SK-MEL-5 (cell line): ENCODE measurements at regions not wholly inside any gene's neighbourhood (a gene's known extent, or its start where the extent isn't known, plus 50 kb on each side); places are given as distances from the start of the nearest gene placed in this dataset.
A peak's percentile ranks its signal among the peaks of the same experiment; 100 is the strongest.

Experiments used
- DNase-seq: peaks from one replicate; pipeline ENCODE4 v3.0.0-alpha.2; 2016; ENCODE audit warnings: low read depth, low spot score
- in situ Hi-C: cut with HindIII; loops from 2 replicates; pipeline ENCODE4 v1.10.0; 2016; ENCODE audit warnings: low sequenced_read_pairs, high pct_unique_total_duplicates, low pct_unique_long_range_greater_than_20kb

GRCh38 chr2:156181208-156181607 is 151.3 kb downstream of the NR4A2 start:
- in situ Hi-C loops = no loop called here
- no peak for DNase-seq

GRCh38 chr2:156177654-156178053 is 154.9 kb downstream of the NR4A2 start:
- DNase-seq = no peak
- in situ Hi-C loops = no loop called here

GRCh38 chr2:156175946-156176345 is 156.6 kb downstream of the NR4A2 start:
- in situ Hi-C loops = no loop called here
- DNase-seq = no peak

GRCh38 chr2:156170929-156171328 is 161.6 kb downstream of the NR4A2 start:
- in situ Hi-C loops = no loop called here
- DNase-seq = no peak

- in situ Hi-C loops = no loop called here
- no peak for DNase-seq
These were observed 166.8 kb downstream of the NR4A2 start for GRCh38 chr2:156165742-156166141.

- in situ Hi-C loops = no loop called here
- DNase-seq = no peak
These were observed 168.3 kb downstream of the NR4A2 start for GRCh38 chr2:156164091-156164720.

- in situ Hi-C loops = no loop called here
- no peak for DNase-seq
These were observed 173.7 kb downstream of the NR4A2 start for GRCh38 chr2:156158808-156159207.

- in situ Hi-C loops = no loop called here
- DNase-seq = peak; percentile 24
These were observed 174.9 kb downstream of the NR4A2 start for GRCh38 chr2:156157670-156158069.

GRCh38 chr2:156156580-156156979 is 175.9 kb downstream of the NR4A2 start:
- in situ Hi-C loops = no loop called here
- DNase-seq = peak; percentile 9

GRCh38 chr2:156155319-156155718 is 177.2 kb downstream of the NR4A2 start:
- in situ Hi-C loops = no loop called here
- no peak for DNase-seq

- in situ Hi-C loops = no loop called here
These were observed 181.2 kb downstream of the NR4A2 start for GRCh38 chr2:156151351-156151750.

GRCh38 chr2:156147594-156148330 is 184.8 kb downstream of the NR4A2 start:
- in situ Hi-C loops = no loop called here
- DNase-seq = no peak

More at GRCh38 chr2:156151351-156151750, 181.2 kb downstream of the NR4A2 start:
- no peak for DNase-seq

- in situ Hi-C loops = no loop called here
These were observed 186.5 kb downstream of the NR4A2 start for GRCh38 chr2:156145976-156146375.

GRCh38 chr2:156145469-156145868 is 187.1 kb downstream of the NR4A2 start:
- no peak for DNase-seq
- in situ Hi-C loops = no loop called here

More at GRCh38 chr2:156145976-156146375, 186.5 kb downstream of the NR4A2 start:
- no peak for DNase-seq

- in situ Hi-C loops = no loop called here
- DNase-seq = no peak
These were observed 196.0 kb downstream of the NR4A2 start for GRCh38 chr2:156136566-156136965.

GRCh38 chr2:156134887-156135286 is 197.6 kb downstream of the NR4A2 start:
- no peak for DNase-seq
- in situ Hi-C loops = no loop called here

- in situ Hi-C loops = no loop called here
- DNase-seq = no peak
These were observed 199.6 kb downstream of the NR4A2 start for GRCh38 chr2:156132941-156133340.

- in situ Hi-C loops = no loop called here
- no peak for DNase-seq
These were observed 200.4 kb downstream of the NR4A2 start for GRCh38 chr2:156132130-156132529.

- in situ Hi-C loops = no loop called here
- peak; percentile 14 for DNase-seq
These were observed 203.3 kb downstream of the NR4A2 start for GRCh38 chr2:156129227-156129626.
